ENCODE measurements at regions not wholly inside any gene's neighbourhood (a gene's known extent, or its start where the extent isn't known, plus 50 kb on each side); places are given as distances from the start of the nearest gene placed in this dataset.

DNA sequence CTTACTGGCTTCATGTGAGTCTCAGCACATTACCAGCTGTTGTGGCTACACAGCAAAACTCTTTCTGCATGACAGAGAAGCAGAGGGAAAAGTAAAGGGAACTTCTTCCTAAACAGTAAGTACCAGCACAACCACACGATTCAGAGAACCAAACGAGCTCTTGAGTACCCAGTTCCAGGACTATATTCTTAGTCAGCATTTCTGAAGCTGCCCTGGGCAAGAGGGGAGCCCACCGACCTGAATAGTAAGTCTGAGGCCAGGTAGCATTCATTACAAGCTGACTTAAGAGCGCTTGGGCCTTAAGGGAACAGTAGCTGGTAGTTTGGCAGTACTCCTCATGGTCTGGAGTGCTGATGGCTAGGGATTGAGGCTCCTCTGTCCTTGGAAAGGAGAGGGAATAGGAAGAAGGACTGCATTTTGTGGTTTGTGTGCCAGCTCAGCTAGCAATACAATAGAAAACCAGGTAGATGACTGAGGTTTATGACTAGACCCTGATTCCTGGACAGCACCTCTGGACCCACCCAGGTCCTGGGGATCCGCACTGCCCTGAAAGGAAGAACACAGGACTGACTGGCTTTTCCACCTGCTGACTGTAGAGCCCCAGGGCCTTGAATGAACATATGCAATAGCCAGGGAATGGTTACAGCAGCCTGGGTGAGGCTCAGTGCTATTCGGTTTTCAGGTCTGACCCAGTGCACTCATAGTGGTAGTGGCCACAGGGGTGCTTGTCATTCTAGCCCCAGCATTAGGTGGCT, 396.8 kb upstream of the PRMT6 start:
- TF ChIP-seq, protein P1, sequence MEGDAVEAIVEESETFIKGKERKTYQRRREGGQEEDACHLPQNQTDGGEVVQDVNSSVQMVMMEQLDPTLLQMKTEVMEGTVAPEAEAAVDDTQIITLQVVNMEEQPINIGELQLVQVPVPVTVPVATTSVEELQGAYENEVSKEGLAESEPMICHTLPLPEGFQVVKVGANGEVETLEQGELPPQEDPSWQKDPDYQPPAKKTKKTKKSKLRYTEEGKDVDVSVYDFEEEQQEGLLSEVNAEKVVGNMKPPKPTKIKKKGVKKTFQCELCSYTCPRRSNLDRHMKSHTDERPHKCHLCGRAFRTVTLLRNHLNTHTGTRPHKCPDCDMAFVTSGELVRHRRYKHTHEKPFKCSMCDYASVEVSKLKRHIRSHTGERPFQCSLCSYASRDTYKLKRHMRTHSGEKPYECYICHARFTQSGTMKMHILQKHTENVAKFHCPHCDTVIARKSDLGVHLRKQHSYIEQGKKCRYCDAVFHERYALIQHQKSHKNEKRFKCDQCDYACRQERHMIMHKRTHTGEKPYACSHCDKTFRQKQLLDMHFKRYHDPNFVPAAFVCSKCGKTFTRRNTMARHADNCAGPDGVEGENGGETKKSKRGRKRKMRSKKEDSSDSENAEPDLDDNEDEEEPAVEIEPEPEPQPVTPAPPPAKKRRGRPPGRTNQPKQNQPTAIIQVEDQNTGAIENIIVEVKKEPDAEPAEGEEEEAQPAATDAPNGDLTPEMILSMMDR (IDR thresholded peaks at IDR 0.05; ENCODE audit: borderline replicate concordance, extremely low read depth, low read length, poor library complexity, severe bottlenecking) = no peak
- no peak for TF ChIP-seq EZH2 (IDR thresholded peaks at IDR 0.05; ENCODE audit: borderline replicate concordance, low read depth, low read length, severe bottlenecking)
